Lower leg skin (tissue), 3 donors: ENCODE measurements at regions not wholly inside any gene's neighbourhood (a gene's known extent, or its start where the extent isn't known, plus 50 kb on each side); places are given as distances from the start of the nearest gene placed in this dataset.

Source experiments
- POLR2A ChIP-seq, 2 donors: fragments of 450-650 bp; IDR thresholded peaks; one replicate each; pipeline ENCODE4 v1.6.1; 2016 to 2017; ENCODE audit warnings: antibody characterized with exemption in 2 of 2, mild to moderate bottlenecking in 1 of 2, moderate library complexity in 1 of 2
- TF ChIP-seq, protein P1 (sequence below), 3 donors: fragments of 450-650 bp; IDR thresholded peaks; one replicate each; pipeline ENCODE4 v1.5.1; 2016; ENCODE audit warnings: antibody characterized with exemption in 3 of 3, mild to moderate bottlenecking in 3 of 3, moderate library complexity in 2 of 3

DNA sequence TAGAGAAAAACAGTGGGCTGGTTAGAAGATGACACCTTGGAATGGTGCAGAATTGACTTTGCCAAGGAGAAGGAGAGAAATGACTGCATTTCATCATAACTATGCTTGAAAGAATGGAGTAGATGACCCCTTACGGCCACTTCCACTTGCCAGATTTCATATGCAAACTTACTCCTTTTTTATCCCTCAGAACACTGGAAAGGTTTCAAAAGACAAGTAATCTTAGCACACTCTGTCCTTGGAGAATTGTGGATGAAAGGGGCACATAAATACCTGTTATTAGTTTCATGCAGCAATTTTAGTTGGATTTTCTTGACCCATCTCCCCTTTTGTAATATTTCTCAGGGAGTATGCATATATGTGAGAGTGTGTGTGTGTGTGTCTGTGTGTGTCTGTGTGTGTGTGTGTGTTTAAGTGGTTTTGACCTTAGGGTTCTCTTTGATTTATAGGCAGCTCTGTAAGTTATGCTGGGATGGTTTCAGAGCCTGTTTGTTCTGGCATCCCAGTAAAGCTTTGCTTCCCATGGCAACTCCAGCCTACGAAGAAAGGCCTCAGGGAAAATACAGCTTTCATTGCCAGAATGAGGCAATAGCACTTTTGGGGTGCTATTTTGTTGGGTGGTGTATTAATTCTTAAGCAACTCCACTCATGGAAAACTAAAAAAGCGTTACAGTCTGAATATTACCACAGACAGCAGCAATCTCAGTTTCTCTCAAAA, 122.2 kb upstream of the TP63 start:
- TF ChIP-seq, protein P1, sequence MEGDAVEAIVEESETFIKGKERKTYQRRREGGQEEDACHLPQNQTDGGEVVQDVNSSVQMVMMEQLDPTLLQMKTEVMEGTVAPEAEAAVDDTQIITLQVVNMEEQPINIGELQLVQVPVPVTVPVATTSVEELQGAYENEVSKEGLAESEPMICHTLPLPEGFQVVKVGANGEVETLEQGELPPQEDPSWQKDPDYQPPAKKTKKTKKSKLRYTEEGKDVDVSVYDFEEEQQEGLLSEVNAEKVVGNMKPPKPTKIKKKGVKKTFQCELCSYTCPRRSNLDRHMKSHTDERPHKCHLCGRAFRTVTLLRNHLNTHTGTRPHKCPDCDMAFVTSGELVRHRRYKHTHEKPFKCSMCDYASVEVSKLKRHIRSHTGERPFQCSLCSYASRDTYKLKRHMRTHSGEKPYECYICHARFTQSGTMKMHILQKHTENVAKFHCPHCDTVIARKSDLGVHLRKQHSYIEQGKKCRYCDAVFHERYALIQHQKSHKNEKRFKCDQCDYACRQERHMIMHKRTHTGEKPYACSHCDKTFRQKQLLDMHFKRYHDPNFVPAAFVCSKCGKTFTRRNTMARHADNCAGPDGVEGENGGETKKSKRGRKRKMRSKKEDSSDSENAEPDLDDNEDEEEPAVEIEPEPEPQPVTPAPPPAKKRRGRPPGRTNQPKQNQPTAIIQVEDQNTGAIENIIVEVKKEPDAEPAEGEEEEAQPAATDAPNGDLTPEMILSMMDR (IDR thresholded peaks at IDR 0.05) = no peak
- no peak for TF ChIP-seq POLR2A (IDR thresholded peaks at IDR 0.05)
